ENCODE measurements at regions not wholly inside any gene's neighbourhood (a gene's known extent, or its start where the extent isn't known, plus 50 kb on each side); places are given as distances from the start of the nearest gene placed in this dataset.

- no peak for TF ChIP-seq CTCF (IDR thresholded peaks at IDR 0.05)
- no peak for TF ChIP-seq USF1 (IDR thresholded peaks at IDR 0.05; ENCODE audit: borderline replicate concordance, low read depth)
- no peak for TF ChIP-seq MAX (IDR thresholded peaks at IDR 0.05; ENCODE audit: low read depth)
- TF ChIP-seq FOXM1 (IDR thresholded peaks at IDR 0.05; ENCODE audit: low read depth) = no peak
Measured at GRCh38 chr6:95413789-95414188, 163.5 kb upstream of the MANEA start.
